SIG-M5 treated with dmso at 0.1 percent for 504 hours (cell line): ENCODE measurements at regions not wholly inside any gene's neighbourhood (a gene's known extent, or its start where the extent isn't known, plus 50 kb on each side); places are given as distances from the start of the nearest gene placed in this dataset.

ENCODE experiments used
- DNase-seq: peaks from one replicate; lab custom pipeline; 2025; ENCODE audit not compliant: unreplicated experiment; lab: John Stamatoyannopoulos, UW

GRCh38 chrX:39381422-39381821, 580.2 kb downstream of the MID1IP1 start:
- DNase-seq: no peak

DNA sequence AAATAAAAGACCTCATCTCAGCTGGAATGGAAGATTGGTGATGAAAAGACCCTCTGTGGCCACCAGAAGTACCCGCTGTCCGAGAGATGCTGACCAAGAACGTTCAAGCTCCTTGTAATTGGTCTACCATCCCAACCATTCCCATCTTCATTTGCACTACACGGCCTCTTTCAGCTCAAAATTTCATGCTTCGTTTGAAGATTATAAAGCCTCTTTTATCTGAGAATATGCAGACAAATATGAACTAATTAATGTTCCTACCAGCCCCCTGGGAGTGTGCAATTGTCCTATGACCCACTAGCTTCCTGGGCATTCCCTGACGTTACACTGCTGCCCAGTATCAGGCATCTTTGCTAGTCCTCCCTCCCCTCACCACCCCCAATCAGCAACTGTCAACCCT, 583.7 kb downstream of the MID1IP1 start:
- DNase-seq: no peak

- DNase-seq: no peak
These were observed 587.5 kb downstream of the MID1IP1 start for GRCh38 chrX:39388730-39389129.

DNA sequence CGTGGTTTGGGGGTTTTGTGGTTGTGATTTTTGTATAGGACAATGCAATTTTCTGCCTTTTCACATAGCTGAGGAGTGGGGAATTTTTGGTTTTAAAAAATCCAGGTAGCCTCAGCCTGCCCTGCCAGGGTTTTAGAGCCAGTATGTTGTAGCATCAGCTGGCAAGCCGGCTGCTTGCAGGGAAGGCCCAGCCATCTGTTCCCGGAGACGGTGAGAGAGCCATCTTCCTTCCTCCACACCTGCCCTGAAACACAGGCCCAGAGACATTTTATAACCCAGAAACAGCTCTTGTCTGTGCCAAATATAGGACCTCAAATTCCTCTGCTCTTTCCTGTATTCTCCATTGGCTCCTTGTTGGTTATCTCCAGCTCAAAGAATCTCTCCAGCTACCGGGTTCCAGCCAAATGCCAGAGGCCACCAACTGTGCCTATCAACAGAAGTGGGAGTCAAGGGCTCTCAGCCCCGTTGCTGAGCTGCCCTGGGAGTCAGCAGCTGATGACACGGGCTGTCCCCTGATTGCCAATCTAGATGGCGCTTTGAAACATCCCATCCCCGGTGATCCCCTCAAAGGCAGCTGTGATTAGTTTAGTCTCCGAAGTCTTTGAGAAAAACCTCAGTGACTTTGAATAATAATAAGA, 595.2 kb downstream of the MID1IP1 start:
- no peak for DNase-seq

GRCh38 chrX:39397561-39398199, 596.4 kb downstream of the MID1IP1 start:
- no peak for DNase-seq

DNA sequence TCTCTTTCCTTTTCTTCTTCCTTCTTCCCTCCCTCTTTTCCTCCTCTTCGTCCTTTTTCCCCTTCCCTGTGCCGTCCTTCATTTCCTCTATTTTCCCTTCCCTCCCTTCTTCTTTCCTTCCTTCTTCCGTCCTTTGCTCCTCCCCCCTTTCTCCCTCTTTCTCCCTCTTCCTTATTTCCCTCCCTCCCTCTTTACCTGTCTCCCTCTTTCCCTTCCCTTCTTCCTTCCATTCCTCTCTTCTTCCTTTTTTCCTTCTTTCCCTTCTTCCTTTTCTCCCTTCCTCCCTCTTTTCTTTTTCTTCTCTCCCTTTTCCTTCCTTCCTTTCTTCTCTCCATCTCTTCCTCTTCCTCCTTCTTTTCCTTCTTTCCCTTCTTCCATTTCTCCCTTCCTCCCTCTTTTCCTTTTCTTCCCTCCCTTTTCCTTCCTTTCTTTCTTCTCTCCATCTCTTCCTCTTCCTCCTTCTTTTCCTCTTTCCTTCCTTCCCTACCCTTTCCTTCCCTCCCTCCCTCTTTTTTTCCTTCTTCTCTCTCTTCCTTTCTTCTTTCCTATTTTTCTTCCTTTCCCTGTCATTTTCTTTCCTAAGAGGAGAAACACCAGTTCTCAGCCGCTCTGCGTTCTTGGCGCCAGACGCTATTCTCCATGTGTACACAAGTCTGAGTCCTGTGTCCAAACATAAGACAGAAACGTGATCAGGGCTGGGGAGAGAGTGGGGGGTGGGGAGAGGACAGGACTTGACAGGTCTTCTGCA, 597.1 kb downstream of the MID1IP1 start:
- no peak for DNase-seq

- no peak for DNase-seq
These were observed 597.7 kb downstream of the MID1IP1 start for GRCh38 chrX:39398963-39399261.

DNA sequence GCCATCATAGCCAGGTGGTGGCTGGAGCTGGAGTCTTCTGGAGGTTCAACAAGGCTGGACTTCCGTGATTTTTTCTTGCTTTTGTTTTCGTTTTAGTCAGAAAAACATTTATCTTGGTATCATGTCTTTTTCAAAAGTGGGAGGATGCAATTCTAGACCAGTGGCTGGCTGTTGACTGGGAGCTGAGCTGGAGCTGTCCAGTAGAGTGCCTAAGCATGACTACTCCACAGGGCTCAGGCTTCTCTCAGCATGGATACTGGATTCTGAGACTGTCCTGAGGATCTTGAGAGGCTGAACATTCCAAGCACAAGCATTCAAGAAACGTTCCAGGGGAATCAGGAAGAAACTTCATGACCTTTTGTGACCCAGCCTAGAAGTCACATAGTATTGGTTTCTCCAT, 598.1 kb downstream of the MID1IP1 start:
- DNase-seq: no peak

DNA sequence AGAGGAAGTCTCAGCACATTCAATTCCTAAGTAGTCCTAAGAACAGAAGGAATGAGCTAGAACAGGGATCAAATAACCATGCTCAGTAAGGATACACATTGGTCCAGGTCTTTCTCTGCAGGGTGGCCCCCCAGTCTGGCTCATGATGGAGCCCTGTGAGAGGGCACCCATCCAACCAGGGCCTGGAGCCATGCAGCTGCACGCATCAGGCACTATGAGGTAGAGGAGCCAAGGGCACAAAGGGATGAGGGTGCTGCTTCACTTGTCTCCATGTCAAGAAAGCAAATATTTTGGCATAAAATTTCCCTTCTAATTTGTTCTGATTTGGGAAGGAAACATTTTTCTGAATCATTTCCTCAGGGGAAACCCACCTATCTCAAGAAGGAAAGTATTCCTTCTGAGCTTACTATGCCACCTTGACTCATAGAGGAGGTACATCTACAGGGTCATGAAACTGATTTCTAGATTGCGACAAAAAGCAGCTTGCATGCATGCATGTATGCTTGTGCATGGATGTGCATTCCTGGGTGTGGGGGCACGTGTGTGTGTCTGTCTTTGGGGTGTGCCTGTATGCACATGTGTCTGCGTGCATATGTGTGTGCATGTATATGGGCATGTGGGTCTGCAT, 600.3 kb downstream of the MID1IP1 start:
- DNase-seq: no peak

GRCh38 chrX:39402158-39402557, 600.9 kb downstream of the MID1IP1 start:
- no peak for DNase-seq

GRCh38 chrX:39406799-39407198, 605.5 kb downstream of the MID1IP1 start:
- DNase-seq: no peak

DNA sequence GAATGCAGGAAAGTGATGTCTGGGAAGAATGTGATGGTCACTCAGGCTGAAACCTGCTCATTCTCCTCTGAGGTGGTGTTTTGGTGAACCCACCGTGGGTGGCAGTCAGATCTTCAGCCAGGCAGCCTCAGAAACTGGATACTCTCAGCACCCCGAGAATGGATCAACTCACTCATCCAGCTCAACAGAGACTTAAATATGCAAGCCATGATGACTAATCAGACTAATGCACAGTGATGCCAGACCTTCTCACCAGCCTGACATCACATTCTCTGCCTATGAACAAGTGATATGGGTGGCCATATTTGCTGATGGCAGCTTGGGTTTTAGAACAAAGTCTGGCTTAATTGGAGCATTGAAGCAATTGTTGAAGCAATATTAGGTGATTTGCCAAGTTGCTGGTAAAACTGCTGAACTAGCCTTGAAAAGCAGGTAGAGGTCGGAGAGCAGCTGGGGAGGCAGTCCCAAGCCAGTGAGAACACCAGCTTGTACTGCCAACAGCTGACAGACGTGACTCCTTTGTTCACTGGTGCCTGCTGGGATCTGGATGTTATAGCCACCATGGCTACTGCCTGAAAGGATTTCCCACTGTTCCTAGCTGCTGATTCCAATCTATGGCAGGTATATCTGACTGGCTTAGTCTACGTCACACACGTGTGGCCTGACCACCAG, 608.1 kb downstream of the MID1IP1 start:
- DNase-seq: no peak

- DNase-seq: no peak
These were observed 613.1 kb downstream of the MID1IP1 start for GRCh38 chrX:39414290-39414854.

DNA sequence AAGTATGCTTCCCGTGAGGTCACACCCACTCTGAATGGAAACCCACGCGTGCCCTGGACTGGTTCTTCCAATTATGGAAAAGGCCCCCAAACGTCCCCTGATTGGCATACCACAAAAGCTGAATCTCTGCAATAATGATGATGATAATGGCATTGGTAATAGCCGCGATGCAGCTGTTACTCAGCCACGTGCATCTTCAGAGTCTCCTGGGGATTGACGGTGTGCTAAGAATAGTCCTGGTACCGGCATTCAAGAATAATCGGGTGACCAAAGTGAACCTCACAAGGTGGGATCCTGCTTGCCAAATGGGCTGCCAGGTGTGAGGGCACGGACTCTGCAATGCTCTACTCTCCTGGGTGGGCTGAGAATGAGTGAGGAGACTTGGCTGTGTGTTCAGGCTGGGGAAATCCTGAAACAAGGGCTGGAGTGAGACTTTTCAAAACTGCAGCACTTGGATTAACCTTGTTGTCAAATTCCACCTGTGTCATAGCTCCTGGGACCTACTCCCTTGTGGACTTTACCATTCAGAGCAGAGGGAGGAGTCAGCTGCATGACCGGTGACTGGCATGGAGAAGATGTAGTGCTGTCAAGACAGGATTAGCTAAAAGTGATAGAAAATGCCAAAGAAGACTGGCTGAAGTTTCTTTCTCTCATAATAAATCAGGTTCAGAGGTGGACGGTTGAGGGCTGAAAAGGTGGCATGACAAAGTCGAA, 615.4 kb downstream of the MID1IP1 start:
- no peak for DNase-seq

- no peak for DNase-seq
These were observed 617.0 kb downstream of the MID1IP1 start for GRCh38 chrX:39418254-39418704.

DNA sequence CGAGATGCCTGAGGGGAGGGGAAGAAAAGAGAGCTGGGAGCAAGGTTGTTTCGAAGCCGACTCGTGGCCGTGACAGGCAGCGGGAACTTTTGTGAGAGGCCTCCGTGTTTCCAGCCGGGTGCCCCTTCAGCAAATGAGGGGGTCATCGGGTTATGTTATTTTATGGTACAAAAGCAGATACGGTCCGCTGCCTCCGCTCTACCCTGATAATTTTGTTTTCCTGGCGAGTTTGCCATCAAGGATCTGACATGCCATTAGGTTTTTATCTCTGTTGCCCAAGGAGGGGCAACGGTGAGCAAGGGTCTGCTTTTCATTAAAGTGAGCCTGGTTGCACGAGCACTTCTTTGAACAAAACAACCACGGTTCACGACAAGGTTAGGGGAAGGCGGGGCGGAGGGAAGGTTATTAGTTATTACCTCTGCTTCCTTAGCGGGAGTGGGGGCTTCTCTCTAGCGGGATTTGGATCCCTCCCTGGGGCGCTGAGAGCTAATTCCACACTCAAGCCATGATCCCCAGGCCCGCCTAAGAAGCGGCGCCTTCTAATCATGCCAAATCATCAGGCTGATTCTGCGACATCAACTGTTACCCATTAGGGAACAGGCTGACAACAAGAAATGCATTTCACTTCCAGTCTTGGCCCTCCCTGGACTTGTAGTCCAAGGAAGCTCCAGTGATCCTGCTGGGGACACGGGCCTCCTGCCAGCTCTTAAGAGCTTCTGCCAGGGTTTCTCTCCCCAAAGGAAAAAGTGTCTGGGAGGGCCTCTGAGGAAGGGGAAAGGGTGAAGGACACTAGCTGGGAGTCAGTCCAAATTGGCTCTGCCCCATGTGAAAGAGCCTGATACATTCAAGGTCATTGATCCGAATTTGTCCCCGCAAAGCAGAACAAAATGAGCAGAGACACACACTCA, 617.7 kb downstream of the MID1IP1 start:
- DNase-seq: no peak

GRCh38 chrX:39421006-39421405, 619.7 kb downstream of the MID1IP1 start:
- DNase-seq: no peak

DNA sequence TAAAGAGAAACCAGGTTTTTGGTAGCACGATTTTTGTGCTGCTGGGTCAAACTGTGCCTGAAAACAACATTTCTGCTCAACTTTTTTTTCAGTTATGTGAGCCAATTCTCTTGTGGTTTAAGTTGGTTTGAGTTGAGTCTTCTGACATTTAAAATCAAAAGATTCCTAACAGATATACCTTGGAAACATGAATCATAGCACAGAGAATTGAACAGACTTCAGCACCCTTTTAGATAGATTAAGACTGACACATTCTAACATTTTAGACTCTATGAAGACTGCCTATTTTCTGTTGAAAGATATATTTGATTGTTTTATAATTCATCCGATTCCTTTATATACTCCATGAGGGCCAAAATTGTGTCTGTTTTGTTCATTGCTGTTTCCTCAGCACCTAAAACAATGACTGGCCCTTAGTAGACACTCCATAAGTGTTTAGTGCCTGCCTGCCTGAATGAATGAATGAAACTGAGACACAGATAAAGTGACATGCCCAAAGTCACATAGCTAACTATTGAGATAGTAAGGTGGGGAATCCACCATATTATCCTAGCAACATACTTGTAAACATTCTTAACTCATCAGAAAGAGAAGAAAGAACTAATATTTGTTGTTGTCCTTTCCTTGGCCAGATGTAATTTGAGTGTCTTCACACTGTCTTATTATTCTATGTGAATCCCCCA, 624.0 kb downstream of the MID1IP1 start:
- DNase-seq: no peak

DNA sequence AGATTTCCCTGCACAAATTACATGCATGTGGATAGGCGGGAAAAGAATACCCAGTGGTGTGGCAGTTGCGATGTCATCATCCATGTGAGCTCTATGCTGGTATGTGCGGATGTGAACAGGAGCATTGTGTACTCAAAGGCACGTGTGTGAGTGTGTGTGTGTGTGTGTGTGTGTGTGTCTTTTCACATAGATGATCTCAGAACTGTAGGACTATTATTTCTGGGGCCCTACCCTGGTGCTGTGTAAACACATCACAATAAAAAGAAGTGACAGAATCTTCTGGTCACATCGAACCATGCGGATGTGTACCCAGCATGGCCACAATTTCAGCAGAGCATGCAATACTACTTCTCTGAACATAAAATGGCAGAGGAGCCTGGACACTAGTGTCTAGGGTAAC, 624.8 kb downstream of the MID1IP1 start:
- DNase-seq: no peak
